NB4 (cell line): ENCODE measurements at regions not wholly inside any gene's neighbourhood (a gene's known extent, or its start where the extent isn't known, plus 50 kb on each side); places are given as distances from the start of the nearest gene placed in this dataset.

ENCODE experiments used
- CTCF ChIP-seq: IDR thresholded peaks from one replicate; pipeline ENCODE4 v1.5.1; 2012; ENCODE audit warnings: low read depth, low read length
- MYC ChIP-seq: IDR thresholded peaks from 2 replicates; pipeline ENCODE4 v1.6.1; 2011; ENCODE audit warnings: low read depth, low read length
- POLR2A ChIP-seq: IDR thresholded peaks from 2 replicates; pipeline ENCODE4 v1.6.1; 2011; ENCODE audit warnings: mild to moderate bottlenecking; ENCODE audit not compliant: insufficient read length; ENCODE audit errors: extremely low read depth

GRCh38 chr6:168130697-168131371 lies 51.8 kb upstream of the FRMD1 start:
- TF ChIP-seq MYC: no peak
- no peak for TF ChIP-seq CTCF
- no peak for TF ChIP-seq POLR2A
